GM19467 (cell line): ENCODE measurements at regions not wholly inside any gene's neighbourhood (a gene's known extent, or its start where the extent isn't known, plus 50 kb on each side); places are given as distances from the start of the nearest gene placed in this dataset.
"Not testable (repeated sequence)": the region's sequence is repeated elsewhere in the genome, so short reads cannot be mapped to it uniquely, and the experiment has no call there.

Experiments
- ATAC-seq: cut with Tn5 transposase; IDR thresholded peaks from one replicate; pipeline ENCODE4 v1.9.1; 2021; ENCODE audit warnings: mild to moderate bottlenecking, moderate library complexity; ENCODE audit not compliant: unreplicated experiment

GRCh38 chr13:55554741-55555140 is 1586.0 kb upstream of the PRR20A start:
- ATAC-seq = no peak

- ATAC-seq = no peak
These were observed 1580.4 kb upstream of the PRR20A start for GRCh38 chr13:55560331-55560730.

GRCh38 chr13:55563267-55563666 is 1577.5 kb upstream of the PRR20A start:
- ATAC-seq = no peak

GRCh38 chr13:55566334-55566733 is 1574.4 kb upstream of the PRR20A start:
- no peak for ATAC-seq

- no peak for ATAC-seq
These were observed 1573.9 kb upstream of the PRR20A start for GRCh38 chr13:55566779-55567178.

GRCh38 chr13:55567721-55568625 is 1572.7 kb upstream of the PRR20A start:
- no peak for ATAC-seq

GRCh38 chr13:55569082-55569481 is 1571.6 kb upstream of the PRR20A start:
- ATAC-seq = no peak

GRCh38 chr13:55569514-55569913 is 1571.2 kb upstream of the PRR20A start:
- no peak for ATAC-seq

GRCh38 chr13:55570371-55570770 is 1570.3 kb upstream of the PRR20A start:
- no peak for ATAC-seq

GRCh38 chr13:55571237-55571867 is 1569.4 kb upstream of the PRR20A start:
- no peak for ATAC-seq

- ATAC-seq = no peak
These were observed 1568.3 kb upstream of the PRR20A start for GRCh38 chr13:55572408-55572807.

GRCh38 chr13:55572862-55573261 is 1567.9 kb upstream of the PRR20A start:
- ATAC-seq = no peak

GRCh38 chr13:55573565-55573964 is 1567.2 kb upstream of the PRR20A start:
- no peak for ATAC-seq

- ATAC-seq = no peak
These were observed 1564.3 kb upstream of the PRR20A start for GRCh38 chr13:55576389-55576788.

GRCh38 chr13:55577082-55577846 is 1563.5 kb upstream of the PRR20A start:
- ATAC-seq = no peak

- no peak for ATAC-seq
These were observed 1562.9 kb upstream of the PRR20A start for GRCh38 chr13:55577847-55578210.

GRCh38 chr13:55582294-55582693 is 1558.4 kb upstream of the PRR20A start:
- not testable (repeated sequence) for ATAC-seq

GRCh38 chr13:55583953-55584593 is 1556.6 kb upstream of the PRR20A start:
- ATAC-seq = no peak

- ATAC-seq = no peak
These were observed 1537.9 kb upstream of the PRR20A start for GRCh38 chr13:55602784-55603183.

GRCh38 chr13:55606045-55606665 is 1534.6 kb upstream of the PRR20A start:
- ATAC-seq = no peak
